HUES64 (cell line): ENCODE measurements at regions not wholly inside any gene's neighbourhood (a gene's known extent, or its start where the extent isn't known, plus 50 kb on each side); places are given as distances from the start of the nearest gene placed in this dataset.
"Not testable (repeated sequence)": the region's sequence is repeated elsewhere in the genome, so short reads cannot be mapped to it uniquely, and the experiment has no call there.

Source experiments
- H3K27ac ChIP-seq: 2 replicates; pipeline ENCODE4 v1.7.0; 2013; ENCODE audit warnings: low read depth, low read length, inconsistent platforms
- H3K27me3 ChIP-seq: 2 replicates; pipeline ENCODE4 v1.6.1; 2013; ENCODE audit warnings: mild to moderate bottlenecking, low read length; ENCODE audit not compliant: insufficient read depth
- H3K36me3 ChIP-seq: 2 replicates; pipeline ENCODE4 v1.6.1; 2013; ENCODE audit warnings: mild to moderate bottlenecking, low read length; ENCODE audit not compliant: insufficient read depth
- H3K4me1 ChIP-seq: 2 replicates; pipeline ENCODE4 v1.6.1; 2013; ENCODE audit warnings: mild to moderate bottlenecking, low read length, moderate library complexity; ENCODE audit not compliant: insufficient read depth
- H3K4me3 ChIP-seq: 2 replicates; pipeline ENCODE4 v1.5.1; 2013; ENCODE audit warnings: mild to moderate bottlenecking, low read length, moderate library complexity
- H3K9ac ChIP-seq: 2 replicates; pipeline ENCODE4 v1.6.1; 2013; ENCODE audit warnings: mild to moderate bottlenecking, low read depth, low read length
- H3K9me3 ChIP-seq: 2 replicates; pipeline ENCODE4 v1.6.1; 2013; ENCODE audit warnings: low read depth, low read length; ENCODE audit not compliant: insufficient read depth
- WGBS: fragments of 150-250, 120-280 bp; methylation state at CpG from one replicate; pipeline ENCODE4 v1.1.7; 2013; ENCODE audit warnings: missing lambda C conversion rate; 5-methylcytosine and 5-hydroxymethylcytosine counted together

DNA sequence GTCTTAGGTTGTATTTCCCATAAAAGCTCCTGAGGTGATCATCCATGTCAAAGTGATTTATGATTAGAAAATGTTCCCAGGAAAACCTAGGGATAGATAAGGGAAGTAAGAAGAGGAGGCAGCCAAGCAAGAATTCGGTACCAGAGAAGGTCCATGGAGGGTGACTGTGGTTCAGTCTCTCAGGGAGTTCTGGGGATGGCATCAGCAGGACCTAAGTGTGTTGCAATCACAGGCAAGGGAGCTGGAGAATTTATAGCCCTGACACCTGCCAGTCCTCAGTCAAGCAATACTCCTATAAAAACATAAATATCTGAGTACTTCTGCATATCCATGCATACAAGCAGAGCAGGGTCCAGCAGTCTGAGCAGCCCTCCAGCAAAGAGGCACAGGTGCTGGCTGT, 95.6 kb upstream of the TOPAZ1 start:
- WGBS: 83% methylated on average over 1 of the region's 1 CpG
- H3K4me1 ChIP-seq: no peaks in the 10 kb centered on the region
- H3K27ac ChIP-seq: no peak overlapping the region

DNA sequence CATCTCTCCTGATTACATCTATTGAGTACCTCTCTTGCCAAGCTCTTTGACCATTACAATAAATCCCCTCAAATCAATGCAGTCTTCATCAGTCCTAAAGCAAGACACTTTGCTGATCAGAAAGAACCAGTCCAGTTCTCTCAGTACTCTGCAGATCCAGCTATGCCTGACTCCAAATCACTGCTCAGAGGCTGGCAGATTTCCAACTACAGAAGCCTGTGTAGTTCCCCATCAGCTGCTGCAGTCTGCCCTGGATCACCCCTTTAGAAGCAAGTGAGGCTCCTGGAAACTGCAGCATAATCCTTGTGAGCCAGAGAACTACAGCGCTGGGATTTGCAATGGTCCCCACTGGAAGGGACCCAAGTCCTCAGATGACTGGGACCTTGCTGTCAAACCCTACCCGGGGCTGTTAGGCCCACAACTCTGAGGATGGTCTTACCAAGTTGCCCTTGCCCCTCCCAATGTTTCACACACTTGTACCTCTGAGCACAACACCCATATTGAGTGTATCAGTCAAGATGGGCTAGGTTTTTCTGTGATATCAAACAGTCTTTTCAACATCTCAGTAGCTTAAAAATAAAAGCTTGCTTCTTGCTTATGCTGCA, 81.9 kb upstream of the TOPAZ1 start:
- Histone ChIP-seq H3K4me1 (no peaks in the 10 kb centered on the region), H3K9ac (no peak overlapping the region), H3K27me3 (peaks cover 9% of the 10 kb centered on the region; the same call in 1 of the 2 replicates), H3K27ac (no peak overlapping the region), H3K9me3 (no peaks in the 10 kb centered on the region), H3K36me3 (no peaks in the 10 kb centered on the region), H3K4me3 (no peak overlapping the region)
- WGBS: 89% methylated on average over 2 of the region's 2 CpGs

More for the DNA sequence above, 95.6 kb upstream of the TOPAZ1 start:
- Histone ChIP-seq H3K36me3 (no peaks in the 10 kb centered on the region), H3K9ac (no peak overlapping the region), H3K4me3 (no peak overlapping the region), H3K27me3 (peaks cover 3% of the 10 kb centered on the region; the same call in 1 of the 2 replicates), H3K9me3 (no peaks in the 10 kb centered on the region)

DNA sequence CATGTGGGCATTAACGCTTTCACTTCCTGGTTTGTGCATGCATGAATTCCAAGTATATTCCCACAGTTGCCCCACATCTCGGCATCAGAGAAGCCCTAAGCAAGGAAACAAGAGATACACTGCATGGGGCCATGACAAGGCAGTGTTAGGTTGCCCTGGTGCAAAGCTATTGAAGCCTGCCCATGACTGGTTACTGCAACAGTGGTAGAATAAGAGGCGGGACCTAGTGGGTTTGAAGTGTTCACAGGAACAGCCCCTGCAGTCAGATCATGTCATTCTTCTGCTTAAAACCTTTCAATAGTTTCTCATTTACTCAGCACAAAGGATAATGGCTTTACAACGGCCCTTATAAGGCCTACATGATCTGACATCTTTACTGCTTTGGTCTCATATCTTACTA, 80.9 kb upstream of the TOPAZ1 start:
- Histone ChIP-seq H3K36me3 (no peaks in the 10 kb centered on the region), H3K4me3 (no peak overlapping the region), H3K27ac (no peak overlapping the region), H3K27me3 (peaks cover 9% of the 10 kb centered on the region; the same call in 1 of the 2 replicates), H3K4me1 (no peaks in the 10 kb centered on the region), H3K9ac (no peak overlapping the region), H3K9me3 (no peaks in the 10 kb centered on the region)
- 90% methylated on average over 4 of the region's 4 CpGs for WGBS

DNA sequence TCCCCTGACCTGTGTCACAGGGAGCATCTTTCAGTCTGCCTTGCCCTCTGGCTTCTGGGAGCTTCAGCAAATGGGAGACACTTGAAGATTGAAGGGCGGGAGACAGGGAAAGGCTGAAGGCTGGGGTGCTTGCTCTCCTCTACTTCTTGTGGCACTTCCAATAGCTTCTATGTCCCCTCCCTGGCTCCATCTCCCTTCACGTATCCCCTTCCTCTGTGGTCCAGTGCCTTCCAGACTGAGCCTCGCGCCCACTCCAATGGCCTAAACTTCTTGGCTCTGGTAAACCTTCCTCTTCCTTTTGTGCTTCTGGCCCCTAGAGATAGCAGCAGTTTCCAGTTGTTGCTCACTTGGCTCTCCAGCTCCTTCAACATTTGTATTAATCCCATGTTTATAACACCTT, 69.8 kb upstream of the TOPAZ1 start:
- Histone ChIP-seq H3K36me3 (no peaks in the 10 kb centered on the region), H3K9ac (no peak overlapping the region), H3K27ac (no peak overlapping the region), H3K4me3 (no peak overlapping the region), H3K9me3 (no peaks in the 10 kb centered on the region), H3K27me3 (no peaks in the 10 kb centered on the region), H3K4me1 (no peaks in the 10 kb centered on the region)
- WGBS: 94% methylated on average over 4 of the region's 4 CpGs

DNA sequence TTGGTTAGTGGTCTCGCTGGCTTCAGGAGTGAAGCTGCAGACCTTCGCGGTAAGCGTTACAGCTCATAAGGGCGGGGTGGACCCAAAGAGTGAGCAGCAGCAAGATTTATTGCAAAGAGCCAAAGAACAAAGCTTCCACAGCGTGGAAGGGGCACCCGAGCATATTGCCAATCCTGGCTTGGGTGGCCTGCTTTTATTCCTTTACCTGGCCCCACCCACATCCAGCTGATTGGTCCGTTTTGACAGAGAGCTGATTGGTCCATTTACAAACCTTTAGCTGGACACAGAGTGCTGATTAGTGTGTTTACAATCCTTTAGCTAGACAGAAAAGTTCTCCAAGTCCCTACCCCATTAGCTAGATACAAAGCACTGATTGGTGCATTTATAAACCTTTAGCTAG, 69.0 kb upstream of the TOPAZ1 start:
- not testable (repeated sequence) for H3K9ac ChIP-seq, H3K4me3 ChIP-seq, H3K27me3 ChIP-seq, H3K9me3 ChIP-seq, H3K36me3 ChIP-seq, H3K27ac ChIP-seq, H3K4me1 ChIP-seq
- 90% methylated on average over 8 of the region's 8 CpGs for WGBS

DNA sequence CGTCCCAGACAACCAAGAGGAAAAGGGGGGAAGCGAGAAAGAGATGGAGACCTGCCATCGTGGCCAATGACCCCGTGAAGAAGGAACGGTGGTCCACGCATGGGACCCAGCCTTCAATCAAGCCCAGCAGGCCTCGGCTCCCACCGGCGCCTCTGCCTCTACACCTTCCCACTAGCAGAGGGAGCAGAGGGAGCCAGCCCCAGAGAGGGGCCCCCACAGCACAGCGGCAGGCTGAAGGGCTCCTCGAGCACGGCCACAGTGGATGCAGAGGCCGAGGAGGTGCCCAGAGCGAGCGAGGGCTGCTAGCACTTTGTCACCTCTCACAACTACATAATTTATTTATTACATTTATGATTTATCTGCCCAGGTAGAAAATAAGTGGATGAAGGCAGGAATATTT, 68.4 kb upstream of the TOPAZ1 start:
- no peaks in the 10 kb centered on the region for H3K4me1 ChIP-seq
- no peak overlapping the region for H3K9ac ChIP-seq
- no peak overlapping the region for H3K27ac ChIP-seq
- no peaks in the 10 kb centered on the region for H3K27me3 ChIP-seq
- H3K36me3 ChIP-seq: no peaks in the 10 kb centered on the region
- H3K9me3 ChIP-seq: no peaks in the 10 kb centered on the region
- WGBS: 94% methylated on average over 13 of the region's 15 CpGs
- H3K4me3 ChIP-seq: no peak overlapping the region

DNA sequence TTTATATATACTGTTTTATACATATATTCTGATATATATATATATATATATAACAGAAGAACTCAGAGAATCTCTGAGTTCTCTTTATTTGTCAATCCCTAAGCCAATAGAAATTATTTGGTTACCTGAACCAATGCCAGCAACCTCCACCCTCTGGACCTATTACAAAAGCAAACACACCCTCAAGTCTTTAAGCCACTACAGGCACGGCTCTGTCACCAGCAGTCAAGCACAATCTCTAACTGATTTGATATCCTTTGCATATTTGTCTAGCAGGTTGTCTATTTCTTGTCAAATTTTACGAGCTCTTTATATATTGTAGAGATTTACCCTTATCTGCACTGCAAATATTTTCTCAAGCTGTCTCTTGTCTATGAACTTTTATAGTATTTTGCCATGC, 66.6 kb upstream of the TOPAZ1 start:
- H3K36me3 ChIP-seq: no peaks in the 10 kb centered on the region
- no peaks in the 10 kb centered on the region for H3K4me1 ChIP-seq
- no peak overlapping the region for H3K4me3 ChIP-seq
- WGBS: 98% methylated on average over 2 of the region's 2 CpGs
- H3K9ac ChIP-seq: no peak overlapping the region
- no peaks in the 10 kb centered on the region for H3K9me3 ChIP-seq
- H3K27ac ChIP-seq: no peak overlapping the region
- no peaks in the 10 kb centered on the region for H3K27me3 ChIP-seq

DNA sequence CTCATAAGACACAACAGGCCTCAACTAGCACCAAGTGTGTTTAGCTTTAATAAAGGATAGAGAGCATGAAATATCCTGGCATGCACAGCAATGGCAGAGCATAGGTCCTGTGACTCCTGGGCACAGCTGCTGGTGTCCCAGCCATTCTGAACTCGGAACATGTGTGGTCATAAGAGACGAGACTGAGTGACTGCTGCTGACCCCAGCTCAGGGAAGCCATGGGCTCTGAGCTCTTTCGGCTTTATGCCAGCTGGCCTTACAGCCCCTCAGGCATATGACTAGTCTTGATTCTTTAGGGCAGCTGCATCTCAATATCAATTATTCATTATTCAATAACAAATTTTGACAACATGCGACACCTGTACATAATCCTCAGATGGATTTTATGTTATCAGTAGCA, 62.4 kb upstream of the TOPAZ1 start:
- Histone ChIP-seq H3K27me3 (no peaks in the 10 kb centered on the region), H3K4me3 (no peak overlapping the region), H3K27ac (no peak overlapping the region), H3K9ac (no peak overlapping the region), H3K4me1 (no peaks in the 10 kb centered on the region), H3K36me3 (no peaks in the 10 kb centered on the region), H3K9me3 (no peaks in the 10 kb centered on the region)
- WGBS: 95% methylated on average over 4 of the region's 4 CpGs

DNA sequence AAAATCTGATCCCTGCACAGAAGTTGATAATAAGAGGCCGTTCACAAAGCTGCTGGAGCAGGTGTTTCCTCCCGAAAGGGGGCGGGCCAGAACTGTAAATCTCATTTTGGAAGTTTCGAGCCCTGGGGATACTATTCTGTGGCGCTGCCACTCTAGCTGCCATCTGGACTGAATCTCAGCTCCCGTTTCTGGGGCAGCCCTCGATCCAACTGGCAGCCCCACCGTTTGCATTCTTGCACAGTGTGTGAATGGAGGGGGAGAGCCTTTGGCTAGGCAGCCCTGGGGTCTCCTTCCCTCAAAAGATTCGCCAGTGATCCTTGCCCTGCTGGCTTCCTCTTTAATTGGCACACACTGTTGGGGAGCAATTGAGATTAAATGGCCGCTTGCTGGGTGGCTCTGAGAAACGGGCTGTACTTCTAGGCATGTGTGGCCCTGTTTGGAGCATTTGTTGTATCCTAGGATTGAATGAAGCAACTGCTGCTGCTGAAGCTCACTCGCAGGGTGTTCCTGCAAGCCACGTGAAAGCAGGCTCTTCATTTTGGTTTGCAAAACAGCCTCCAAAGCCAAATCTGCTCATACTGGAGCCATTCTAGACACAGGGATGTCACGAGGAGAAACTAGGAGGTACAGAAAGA, 57.2 kb upstream of the TOPAZ1 start:
- H3K27ac ChIP-seq: no peak overlapping the region
- no peaks in the 10 kb centered on the region for H3K9me3 ChIP-seq
- no peak overlapping the region for H3K4me3 ChIP-seq
- no peaks in the 10 kb centered on the region for H3K36me3 ChIP-seq
- WGBS: 77% methylated on average over 14 of the region's 14 CpGs
- no peak overlapping the region for H3K9ac ChIP-seq
- no peaks in the 10 kb centered on the region for H3K27me3 ChIP-seq
- H3K4me1 ChIP-seq: no peaks in the 10 kb centered on the region

DNA sequence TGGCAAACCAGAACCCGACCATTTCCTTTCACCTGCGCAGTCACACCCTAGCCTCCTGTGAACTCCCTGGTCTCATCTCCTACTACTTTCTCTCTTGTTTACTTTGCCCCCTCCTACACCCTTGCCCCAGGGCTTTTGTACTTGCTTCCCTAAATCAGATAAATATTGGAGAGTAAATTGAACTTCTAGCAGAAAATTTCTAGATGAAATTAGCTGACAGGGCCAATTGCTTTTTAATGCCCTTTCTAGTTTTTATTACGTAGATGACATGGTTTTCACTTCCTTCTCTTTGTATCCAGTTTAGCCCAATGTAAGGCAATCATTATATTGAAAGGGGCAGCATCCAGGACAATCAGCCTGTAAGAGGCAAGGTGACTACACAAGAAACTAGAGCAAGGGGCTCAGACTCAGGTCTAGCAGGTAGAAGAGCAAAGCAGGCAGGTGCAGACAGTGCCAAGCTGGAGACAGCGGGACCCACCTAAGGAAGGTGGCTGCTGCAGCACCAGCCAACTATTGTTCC, 56.2 kb upstream of the TOPAZ1 start:
- Histone ChIP-seq H3K27ac (no peak overlapping the region), H3K4me3 (no peak overlapping the region), H3K27me3 (no peaks in the 10 kb centered on the region), H3K4me1 (no peaks in the 10 kb centered on the region), H3K9me3 (no peaks in the 10 kb centered on the region), H3K36me3 (no peaks in the 10 kb centered on the region), H3K9ac (no peak overlapping the region)
- 92% methylated on average over 4 of the region's 4 CpGs for WGBS

DNA sequence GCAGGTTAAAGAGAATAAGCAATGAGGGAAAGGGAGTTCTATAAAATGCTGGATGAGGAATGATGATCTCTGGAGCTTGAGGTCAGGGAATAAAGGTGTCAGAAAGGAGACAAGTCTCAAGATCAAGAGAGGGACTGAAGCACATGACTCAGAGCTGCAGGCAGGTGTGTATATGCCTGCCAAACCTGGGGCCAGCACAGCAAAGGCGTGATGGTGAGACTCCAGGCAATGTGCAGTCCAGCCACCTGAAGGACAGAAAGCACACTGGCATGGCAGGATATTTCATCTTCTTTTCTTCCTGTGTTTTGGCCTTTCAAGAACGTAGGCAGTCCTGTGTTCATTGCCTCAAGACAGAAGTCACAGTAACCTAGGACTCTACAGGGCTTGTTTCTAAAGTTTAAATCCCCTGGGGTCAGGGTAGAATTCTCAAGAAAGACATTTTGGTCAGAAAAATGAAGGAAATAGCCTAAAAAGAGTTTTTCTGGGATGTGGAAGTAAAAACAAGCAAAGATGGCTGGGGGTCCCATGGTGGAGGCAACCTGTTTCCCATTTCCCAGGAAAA, 55.5 kb upstream of the TOPAZ1 start:
- Histone ChIP-seq H3K9me3 (no peaks in the 10 kb centered on the region), H3K4me1 (no peaks in the 10 kb centered on the region), H3K27me3 (no peaks in the 10 kb centered on the region), H3K9ac (no peak overlapping the region), H3K36me3 (no peaks in the 10 kb centered on the region), H3K27ac (no peak overlapping the region), H3K4me3 (no peak overlapping the region)
- WGBS: 87% methylated on average over 2 of the region's 2 CpGs
